Glutamatergic neuron (in vitro differentiated cells): ENCODE measurements at regions not wholly inside any gene's neighbourhood (a gene's known extent, or its start where the extent isn't known, plus 50 kb on each side); places are given as distances from the start of the nearest gene placed in this dataset.

Source experiments
- DNase-seq: peaks from one replicate; pipeline ENCODE4 v3.0.0; 2022
- H3K27ac Mint-ChIP-seq: one replicate; pipeline ENCODE4 v1.8.0; 2020; ENCODE audit warnings: mild to moderate bottlenecking, mixed read lengths, inconsistent platforms; ENCODE audit not compliant: unreplicated experiment
- H3K27me3 Mint-ChIP-seq: one replicate; pipeline ENCODE4 v1.8.0; 2020; ENCODE audit warnings: mild to moderate bottlenecking, moderate library complexity, mixed read lengths, inconsistent platforms; ENCODE audit not compliant: unreplicated experiment
- H3K36me3 Mint-ChIP-seq: one replicate; pipeline ENCODE4 v1.8.0; 2020; ENCODE audit warnings: mild to moderate bottlenecking, mixed read lengths, inconsistent platforms; ENCODE audit not compliant: unreplicated experiment
- H3K4me1 Mint-ChIP-seq: one replicate; pipeline ENCODE4 v1.8.0; 2020; ENCODE audit warnings: mild to moderate bottlenecking, low read depth, mixed read lengths, inconsistent platforms; ENCODE audit not compliant: unreplicated experiment
- H3K4me3 Mint-ChIP-seq: one replicate; pipeline ENCODE4 v1.8.0; 2020; ENCODE audit warnings: mild to moderate bottlenecking, mixed read lengths, inconsistent platforms; ENCODE audit not compliant: unreplicated experiment
- H3K9me3 Mint-ChIP-seq: one replicate; pipeline ENCODE4 v1.8.0; 2020; ENCODE audit warnings: mild to moderate bottlenecking, moderate library complexity, mixed read lengths, inconsistent platforms; ENCODE audit not compliant: unreplicated experiment
- CTCF ChIP-seq: fragments of 200-600 bp; sonication (generic); IDR thresholded peaks from one replicate; pipeline ENCODE4 v1.5.0; 2021; ENCODE audit not compliant: partially characterized antibody, unreplicated experiment

GRCh38 chr16:63719926-63720325, 1401.9 kb downstream of the CDH11 start:
- Mint-ChIP-seq H3K4me1 (no peaks in the 10 kb centered on the region), H3K36me3 (no peaks in the 10 kb centered on the region), H3K9me3 (no peaks in the 10 kb centered on the region), H3K4me3 (no peak overlapping the region), H3K27ac (no peak overlapping the region), H3K27me3 (no peaks in the 10 kb centered on the region)
- DNase-seq: no peak
- TF ChIP-seq CTCF: no peak

DNA sequence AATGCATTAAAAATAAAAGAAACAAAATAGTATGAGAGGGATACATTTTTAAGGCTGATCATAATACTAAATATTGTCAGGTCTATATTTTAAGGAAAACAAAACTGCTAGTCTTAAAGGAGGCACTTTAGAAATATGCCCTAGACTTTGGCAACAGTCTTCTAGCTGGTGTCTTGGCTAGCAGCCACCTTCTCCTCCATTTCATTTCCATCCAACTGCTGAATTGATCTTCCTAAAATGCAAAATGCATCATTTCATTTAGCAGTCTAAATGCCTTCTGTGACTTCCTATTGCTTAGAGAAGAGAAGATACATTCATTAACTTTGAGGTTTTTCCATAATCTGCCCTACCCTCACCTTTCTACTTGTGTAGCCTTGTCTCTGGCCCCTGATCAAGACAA, 1404.1 kb downstream of the CDH11 start:
- Mint-ChIP-seq H3K9me3 (no peaks in the 10 kb centered on the region), H3K27ac (no peak overlapping the region), H3K27me3 (no peaks in the 10 kb centered on the region), H3K4me1 (no peaks in the 10 kb centered on the region), H3K4me3 (no peak overlapping the region), H3K36me3 (no peaks in the 10 kb centered on the region)
- no peak for DNase-seq
- no peak for TF ChIP-seq CTCF

GRCh38 chr16:63714876-63715275, 1407.0 kb downstream of the CDH11 start:
- no peak for TF ChIP-seq CTCF
- Mint-ChIP-seq H3K4me1 (no peaks in the 10 kb centered on the region), H3K36me3 (no peaks in the 10 kb centered on the region), H3K9me3 (no peaks in the 10 kb centered on the region), H3K27ac (no peak overlapping the region), H3K4me3 (no peak overlapping the region), H3K27me3 (no peaks in the 10 kb centered on the region)
- DNase-seq: no peak

DNA sequence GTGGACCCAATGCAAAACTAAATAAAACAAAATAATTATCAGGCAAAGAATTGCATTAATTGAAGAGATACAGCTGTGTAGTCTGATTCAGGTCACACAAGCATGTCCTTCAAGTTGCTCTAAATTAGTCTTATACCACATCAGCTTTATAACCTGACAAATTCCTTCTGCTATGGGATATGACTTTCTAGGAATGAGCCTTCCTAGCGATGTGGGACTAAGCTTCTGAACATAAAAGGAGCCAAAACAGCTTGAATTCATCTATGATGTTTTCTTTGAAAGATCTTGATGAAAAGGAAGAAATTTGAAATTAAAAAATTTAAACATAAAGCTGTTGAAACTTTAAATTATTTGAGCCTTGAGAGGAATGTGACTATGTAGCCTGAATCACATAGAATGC, 1409.1 kb downstream of the CDH11 start:
- Mint-ChIP-seq H3K4me1 (no peaks in the 10 kb centered on the region), H3K27me3 (no peaks in the 10 kb centered on the region), H3K9me3 (no peaks in the 10 kb centered on the region), H3K27ac (no peak overlapping the region), H3K4me3 (no peak overlapping the region), H3K36me3 (no peaks in the 10 kb centered on the region)
- no peak for DNase-seq
- TF ChIP-seq CTCF: no peak

DNA sequence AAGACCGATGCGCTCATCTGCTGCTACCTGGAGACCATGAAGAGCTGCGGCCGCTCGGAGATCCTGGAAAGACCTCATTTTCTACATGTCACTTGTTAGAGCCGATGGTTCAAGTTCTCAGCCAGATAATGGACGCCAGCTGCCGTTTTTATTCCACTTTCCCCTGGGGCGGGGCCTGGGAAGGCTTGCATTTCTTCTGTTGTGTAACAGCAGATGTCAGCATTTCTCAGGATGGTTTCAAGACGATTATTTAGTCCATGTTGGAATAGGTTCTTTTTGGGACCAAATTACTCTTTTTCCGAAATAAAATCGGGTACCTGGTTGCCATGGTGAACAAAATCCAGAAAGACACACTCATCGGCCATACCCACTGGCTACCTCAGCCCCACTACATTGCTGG, 1418.3 kb downstream of the CDH11 start:
- no peak overlapping the region for H3K4me3 Mint-ChIP-seq
- TF ChIP-seq CTCF: no peak

More for the DNA sequence above, 1418.3 kb downstream of the CDH11 start:
- Mint-ChIP-seq H3K36me3 (no peaks in the 10 kb centered on the region), H3K27me3 (no peaks in the 10 kb centered on the region), H3K9me3 (no peaks in the 10 kb centered on the region), H3K27ac (no peak overlapping the region), H3K4me1 (peaks cover 5% of the 10 kb centered on the region)
- no peak for DNase-seq
